NCI-H82 treated with DMSO at 0.1 percent for 48 hours (cell line): ENCODE measurements at regions not wholly inside any gene's neighbourhood (a gene's known extent, or its start where the extent isn't known, plus 50 kb on each side); places are given as distances from the start of the nearest gene placed in this dataset.
"Not testable (repeated sequence)": the region's sequence is repeated elsewhere in the genome, so short reads cannot be mapped to it uniquely, and the experiment has no call there.

Experiments
- DNase-seq: peaks from one replicate; lab custom pipeline; 2025; ENCODE audit not compliant: unreplicated experiment; lab: John Stamatoyannopoulos, UW

GRCh38 chr2:42978887-42979415 is 186.6 kb upstream of the HAAO start:
- DNase-seq, result no peak

- DNase-seq, result no peak
These were observed 185.9 kb upstream of the HAAO start for GRCh38 chr2:42978175-42978886.

- no peak for DNase-seq
These were observed 185.1 kb upstream of the HAAO start for GRCh38 chr2:42977270-42978174.

- DNase-seq, result no peak
These were observed 184.0 kb upstream of the HAAO start for GRCh38 chr2:42976351-42976750.

- DNase-seq, result peak; percentile 26
These were observed 182.6 kb upstream of the HAAO start for GRCh38 chr2:42974721-42975717.

- DNase-seq, result no peak
These were observed 181.9 kb upstream of the HAAO start for GRCh38 chr2:42974169-42974720.

- DNase-seq, result no peak
These were observed 181.3 kb upstream of the HAAO start for GRCh38 chr2:42973726-42974125.

GRCh38 chr2:42972933-42973516 is 180.6 kb upstream of the HAAO start:
- not testable (repeated sequence) for DNase-seq

- DNase-seq, result no peak
These were observed 179.8 kb upstream of the HAAO start for GRCh38 chr2:42971947-42972736.

- DNase-seq, result no peak
These were observed 179.0 kb upstream of the HAAO start for GRCh38 chr2:42971381-42971780.

GRCh38 chr2:42970151-42970550 is 177.8 kb upstream of the HAAO start:
- no peak for DNase-seq

- no peak for DNase-seq
These were observed 177.1 kb upstream of the HAAO start for GRCh38 chr2:42969231-42970150.

GRCh38 chr2:42967959-42968674 is 175.7 kb upstream of the HAAO start:
- DNase-seq, result no peak

- no peak for DNase-seq
These were observed 173.5 kb upstream of the HAAO start for GRCh38 chr2:42965910-42966309.

- no peak for DNase-seq
These were observed 172.8 kb upstream of the HAAO start for GRCh38 chr2:42965196-42965595.

- no peak for DNase-seq
These were observed 172.2 kb upstream of the HAAO start for GRCh38 chr2:42964439-42965083.

- DNase-seq, result no peak
These were observed 171.2 kb upstream of the HAAO start for GRCh38 chr2:42963452-42964068.
